Activated B cell treated with CpG ODN at 0.5 μM for 24 hours (primary cell): ENCODE measurements at regions not wholly inside any gene's neighbourhood (a gene's known extent, or its start where the extent isn't known, plus 50 kb on each side); places are given as distances from the start of the nearest gene placed in this dataset.

Experiments
- ATAC-seq: fragments of 200-7000 bp; cut with Tn5 transposase; one replicate; pipeline ENCODE4 v1.10.0; 2021; ENCODE audit warnings: low read depth, mild to moderate bottlenecking, moderate library complexity
- CTCF ChIA-PET: fragments of 350-600 bp; sonication (Branson Sonifier 250); formaldehyde crosslinking; loops from one replicate; lab custom pipeline; 2021; ENCODE audit warnings: antibody characterized with exemption; lab: Charles Lee
- POLR2A ChIA-PET: fragments of 350-600 bp; sonication (Branson Sonifier 250); formaldehyde crosslinking; loops from one replicate; lab custom pipeline; 2021; ENCODE audit warnings: antibody characterized with exemption; lab: Charles Lee
- DNase-seq: peaks from one replicate; pipeline ENCODE4 v3.0.0; 2022
- H3K27ac Mint-ChIP-seq: one replicate; pipeline ENCODE4 v1.8.0; 2020; ENCODE audit warnings: mixed read lengths
- H3K27me3 Mint-ChIP-seq: one replicate; pipeline ENCODE4 v1.8.0; 2021; ENCODE audit warnings: mixed read lengths
- H3K36me3 Mint-ChIP-seq: one replicate; pipeline ENCODE4 v1.8.0; 2021; ENCODE audit warnings: low read depth, mixed read lengths
- H3K4me1 Mint-ChIP-seq: one replicate; pipeline ENCODE4 v1.8.0; 2021; ENCODE audit warnings: mixed read lengths
- H3K4me3 Mint-ChIP-seq: one replicate; pipeline ENCODE4 v1.8.0; 2020; ENCODE audit warnings: mild to moderate bottlenecking, mixed read lengths
- H3K9me3 Mint-ChIP-seq: one replicate; pipeline ENCODE4 v1.8.0; 2020; ENCODE audit warnings: mixed read lengths
- CTCF ChIP-seq: fragments of 200-600 bp; IDR thresholded peaks from one replicate; pipeline ENCODE4 v1.8.0; 2022; ENCODE audit warnings: antibody characterized with exemption, mild to moderate bottlenecking
- intact Hi-C: fragments of 100-400 bp; cut with micrococcal nuclease; formaldehyde crosslinking; loops from one replicate; pipeline ENCODE4 v1.15.1; 2024

DNA sequence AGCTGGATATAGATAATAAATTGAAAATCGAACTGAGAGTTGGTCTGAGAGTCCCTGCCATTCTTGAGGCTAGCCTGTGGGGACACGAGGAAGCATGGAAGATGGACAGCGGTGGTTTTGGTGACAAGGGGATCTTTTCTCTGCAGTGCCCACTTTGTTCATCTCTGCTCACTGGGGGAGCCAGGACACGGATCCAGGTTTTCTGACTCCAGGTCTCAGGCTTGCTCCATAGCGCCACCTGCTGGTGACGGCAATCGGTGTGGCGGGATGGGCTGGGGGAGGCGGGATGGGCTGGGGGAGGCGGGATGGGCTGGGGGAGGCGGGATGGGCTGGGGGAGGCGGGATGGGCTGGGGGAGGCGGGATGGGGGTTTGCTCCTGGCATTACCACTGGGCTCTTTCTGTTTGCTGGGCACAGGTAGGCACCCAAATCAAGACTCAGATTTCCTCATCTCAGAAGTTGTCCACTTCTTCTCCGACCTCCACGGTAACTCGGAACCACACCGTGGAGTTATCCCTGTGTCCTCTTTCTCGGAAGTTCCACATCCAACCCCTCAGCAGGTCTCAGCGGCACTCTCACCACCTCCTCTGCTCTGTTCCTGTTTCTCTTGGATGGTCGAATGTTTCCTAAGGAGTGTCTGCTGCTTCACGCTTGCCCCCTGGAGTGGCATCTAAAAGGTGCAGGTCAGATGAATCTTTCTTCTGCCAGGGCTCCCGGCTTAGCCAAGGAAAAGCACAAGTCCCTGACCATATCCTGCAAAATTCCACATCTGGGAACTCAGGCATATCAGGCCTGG is 142.4 kb downstream of the CYLD start:
- H3K27ac Mint-ChIP-seq: no peak overlapping the region
- H3K4me1 Mint-ChIP-seq: no peaks in the 10 kb centered on the region
- H3K9me3 Mint-ChIP-seq: peaks cover 4% of the 10 kb centered on the region
- TF ChIP-seq CTCF: no peak
- DNase-seq (no peak), ATAC-seq (no peak)
- ChIA-PET POLR2A (no interaction called here), CTCF (no interaction called here)
- H3K4me3 Mint-ChIP-seq: no peak overlapping the region
- no peaks in the 10 kb centered on the region for H3K36me3 Mint-ChIP-seq
- peaks cover 21% of the 10 kb centered on the region for H3K27me3 Mint-ChIP-seq
- intact Hi-C loops: no loop called here

DNA sequence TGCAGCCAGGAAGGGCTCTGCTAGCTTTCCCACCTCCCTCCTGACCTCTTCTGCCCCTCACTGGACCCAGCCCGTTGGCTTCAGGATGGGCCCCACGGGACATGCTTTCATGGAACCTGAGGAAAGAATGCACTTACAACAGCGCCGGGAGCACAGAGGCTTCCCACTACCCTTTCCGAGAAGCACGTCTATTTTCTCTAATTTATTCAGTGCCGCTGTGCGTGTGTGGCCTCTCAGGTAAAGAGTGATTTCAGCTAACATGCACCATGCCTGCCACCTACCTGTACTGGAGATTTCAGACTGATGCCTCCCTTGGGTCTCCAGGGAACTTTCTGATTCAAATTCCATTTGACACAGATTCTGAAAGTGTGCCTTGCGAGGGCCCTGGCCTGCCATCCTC is 140.1 kb downstream of the CYLD start:
- ChIA-PET POLR2A (no interaction called here), CTCF (no interaction called here)
- Mint-ChIP-seq H3K36me3 (no peaks in the 10 kb centered on the region), H3K4me1 (no peaks in the 10 kb centered on the region), H3K27me3 (peaks cover 34% of the 10 kb centered on the region), H3K27ac (no peak overlapping the region), H3K4me3 (no peak overlapping the region), H3K9me3 (peaks cover 4% of the 10 kb centered on the region)
- intact Hi-C loops: no loop called here
- DNase-seq: no peak
- ATAC-seq: no peak
- TF ChIP-seq CTCF: no peak

DNA sequence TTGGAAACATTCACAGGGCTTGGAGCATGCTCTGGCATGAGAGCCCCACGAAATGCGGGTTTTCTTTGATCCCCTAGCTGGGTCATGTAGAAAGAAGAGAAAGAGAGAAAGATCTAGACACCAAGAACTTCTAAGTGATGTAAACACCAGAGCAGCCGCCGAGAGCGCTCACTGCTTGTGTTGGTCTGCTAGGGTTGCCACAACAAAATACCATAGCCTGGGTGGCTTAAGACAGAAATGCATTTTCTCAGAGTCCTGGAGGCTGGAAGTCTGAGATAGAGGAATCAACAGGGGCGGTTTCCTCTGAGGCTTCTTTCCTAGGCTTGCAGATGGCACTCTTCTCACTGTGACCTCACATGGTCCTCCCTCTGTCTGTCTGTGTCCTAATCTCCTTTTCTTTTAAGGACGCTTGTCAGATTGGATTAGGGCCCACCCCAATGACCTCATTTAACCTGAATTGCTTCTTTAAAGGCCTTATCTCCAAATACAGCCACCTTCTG is 139.5 kb downstream of the CYLD start:
- CTCF ChIA-PET: no interaction called here
- Mint-ChIP-seq H3K9me3 (peaks cover 4% of the 10 kb centered on the region), H3K4me3 (no peak overlapping the region), H3K27me3 (peaks cover 37% of the 10 kb centered on the region), H3K36me3 (no peaks in the 10 kb centered on the region), H3K4me1 (no peaks in the 10 kb centered on the region), H3K27ac (no peak overlapping the region)
- TF ChIP-seq CTCF: no peak
- ATAC-seq: no peak
- intact Hi-C loops: no loop called here
- POLR2A ChIA-PET: no interaction called here
- no peak for DNase-seq

DNA sequence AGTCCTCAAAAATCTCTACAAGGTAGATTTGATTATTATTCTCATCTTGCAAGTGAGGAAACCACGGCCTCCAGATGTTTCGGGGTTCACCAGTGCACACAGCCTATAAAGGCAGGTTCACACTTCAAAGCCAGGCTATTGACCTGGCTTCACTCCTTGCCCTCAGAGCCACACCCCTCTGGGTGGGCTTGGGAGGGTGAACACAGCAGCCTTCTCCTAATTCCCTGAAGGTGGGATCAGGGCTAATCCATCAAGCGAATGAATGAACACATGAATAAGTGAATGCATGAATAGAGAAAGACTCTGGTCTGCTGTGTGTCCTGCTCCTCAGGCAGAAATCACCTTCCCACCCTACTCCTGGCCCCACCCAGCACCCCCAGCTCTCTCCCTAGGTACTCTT is 139.0 kb downstream of the CYLD start:
- Mint-ChIP-seq H3K36me3 (no peaks in the 10 kb centered on the region), H3K27ac (no peak overlapping the region), H3K9me3 (peaks cover 3% of the 10 kb centered on the region), H3K4me3 (no peak overlapping the region), H3K4me1 (no peaks in the 10 kb centered on the region), H3K27me3 (peaks cover 38% of the 10 kb centered on the region)
- POLR2A ChIA-PET: no interaction called here
- ATAC-seq: no peak
- no peak for TF ChIP-seq CTCF
- intact Hi-C loops: no loop called here
- CTCF ChIA-PET: no interaction called here
- DNase-seq: no peak

- intact Hi-C loops: no loop called here
- Mint-ChIP-seq H3K4me1 (no peaks in the 10 kb centered on the region), H3K36me3 (no peaks in the 10 kb centered on the region), H3K27me3 (peaks cover 41% of the 10 kb centered on the region), H3K4me3 (no peak overlapping the region), H3K27ac (no peak overlapping the region), H3K9me3 (no peaks in the 10 kb centered on the region)
- DNase-seq (no peak), ATAC-seq (no peak)
- no peak for TF ChIP-seq CTCF
- CTCF ChIA-PET: no interaction called here
- POLR2A ChIA-PET: no interaction called here
Observed at GRCh38 chr16:50879873-50880695, 138.2 kb downstream of the CYLD start.
